Heart right ventricle (tissue), 16 donors: ENCODE measurements at regions not wholly inside any gene's neighbourhood (a gene's known extent, or its start where the extent isn't known, plus 50 kb on each side); places are given as distances from the start of the nearest gene placed in this dataset.
A peak's percentile ranks its signal among the peaks of the same experiment; 100 is the strongest.
"Not testable (repeated sequence)": the region's sequence is repeated elsewhere in the genome, so short reads cannot be mapped to it uniquely, and the experiment has no call there.

ENCODE experiments used
- ATAC-seq, 8 donors: fragments of 200-7000 bp; cut with Tn5 transposase; one replicate each; pipeline ENCODE4 v1.9.1; 2020; ENCODE audit warnings: mild to moderate bottlenecking in 8 of 8, moderate library complexity in 8 of 8, moderate number of reproducible peaks in 1 of 8
- DNase-seq, 2 donors: peaks; one replicate each; pipeline ENCODE4 v3.0.0-alpha.2; 2020
- H3K27ac ChIP-seq, 10 donors: fragments of 200-600 bp; sonication (generic) in 2 of 10; one replicate each; pipeline versions ENCODE4 v1.5.0 to v1.8.0; 2020 to 2022; ENCODE audit warnings: mild to moderate bottlenecking in 3 of 10
- H3K27me3 ChIP-seq, 7 donors: fragments of 200-600 bp; one replicate each; pipeline ENCODE4 v1.8.0; 2021 to 2022; ENCODE audit warnings: mild to moderate bottlenecking in 2 of 7
- H3K36me3 ChIP-seq, 9 donors: fragments of 200-600 bp; sonication (generic) in 1 of 9; one replicate each; pipeline versions ENCODE4 v1.5.0 to v1.8.0; 2020 to 2022; ENCODE audit warnings: mild to moderate bottlenecking in 2 of 9
- H3K4me1 ChIP-seq, 9 donors: fragments of 200-600 bp; sonication (generic) in 1 of 9; one replicate each; pipeline versions ENCODE4 v1.5.0 to v1.8.0; 2020 to 2022; ENCODE audit warnings: mild to moderate bottlenecking in 4 of 9
- H3K4me3 ChIP-seq, 10 donors: fragments of 200-600 bp; sonication (generic) in 2 of 10; one replicate each; pipeline versions ENCODE4 v1.5.0 to v1.8.0; 2020 to 2022; ENCODE audit warnings: mild to moderate bottlenecking in 7 of 10, moderate library complexity in 2 of 10
- H3K9me3 ChIP-seq, 11 donors: fragments of 200-600 bp in 10 of 11; sonication (generic) in 2 of 11; one replicate each; pipeline versions ENCODE4 v1.5.0 to v1.8.0; 2013 to 2022; ENCODE audit warnings: mild to moderate bottlenecking in 2 of 11, control low read depth in 1 of 11, moderate library complexity in 1 of 11
- CTCF ChIP-seq, 9 donors: fragments of 200-600 bp; sonication (generic) in 2 of 9; IDR thresholded peaks; one replicate each; pipeline versions ENCODE4 v1.5.0 to v1.8.0; 2021 to 2022; ENCODE audit warnings: antibody characterized with exemption in 9 of 9, mild to moderate bottlenecking in 5 of 9, moderate library complexity in 1 of 9
- WGBS, 2 donors: extraction: QIAGEN DNeasy Blood & Tissue Kit; methylation state at CpG; one replicate each; pipeline ENCODE4 v1.1.7; 2013; ENCODE audit warnings: inconsistent platforms in 1 of 2; 5-methylcytosine and 5-hydroxymethylcytosine counted together
- intact Hi-C, 10 donors: fragments of 100-400 bp; cut with DNase I; formaldehyde crosslinking; loops; one replicate each; pipeline versions ENCODE4 v1.11.1 to v1.14.2; 2022
- donor health status: Arrhythmogenic right ventricular cardiomyopathy.
- donor health status: ischemic (EF 13 %, LVEDD 7.1; RV severe dilation, severe dysfunction).
- donor health status: healthy with polysubstance abuse.
- donor health status: DM: no; HTN: yes; CAD: no.
- donor health status: DM: no; HTN: no; CAD: no.
- donor health status: ischemic (EF 25% LVEDD 6.9; RV normal size, moderate dysfunction).
- donor health status: ischemic (EF 25% LVEDD 5.7; RV mildly dilated, moderate dysfunction).
- donor health status: healthy.
- donor health status: DM: yes; HTN: yes; CAD: no.
- donor health status: Ischemic cardiomyopathy.
- donor health status: ischemic (EF 35%, LVEDD 5.7; RV mildly dilated, moderate dysfunction).
- donor health status: nonischemic (EF 11% LVEDD 7.7; RV severe dilation, severe dysfunction).
- donor health status: DM: yes; HTN: yes; CAD: no.
- donor health status: PGD.
- donor health status: ischemic (EF 29% LVEDD 5.4; RV normal size, mild dysfunction).
- donor health status: nonischemic (EF 23%, LVEDD 6.1; RV moderate dilation, normal function).

GRCh38 chr2:37571587-37572136, 99.8 kb downstream of the CDC42EP3 start:
- Histone ChIP-seq H3K4me1 (peaks cover 0 to 27% (median 8%) of the 10 kb centered on the region in 9 donors), H3K27me3 (no peaks in the 10 kb centered on the region), H3K9me3 (no peaks in the 10 kb centered on the region), H3K4me3 (no peak overlapping the region), H3K36me3 (no peaks in the 10 kb centered on the region), H3K27ac (peak overlapping the region in 3 of 10 donors; percentile 41 to 51 (median 41))
- ATAC-seq (no peak), DNase-seq (no peak)
- intact Hi-C loops = loop anchor here in 1 of 10 donors (10.0 kb wide), 1 partner anchor 73 kb away; no protein-coding TSS in a partner anchor
- no peak for TF ChIP-seq CTCF (IDR thresholded peaks at IDR 0.05)
- WGBS, 2 donors = 94 to 96% methylated on average over 7 of the region's 7 CpGs

- no peak for TF ChIP-seq CTCF (IDR thresholded peaks at IDR 0.05)
- H3K27me3 ChIP-seq = no peaks in the 10 kb centered on the region
- intact Hi-C loops = loop anchor here in 1 of 10 donors (10.0 kb wide), 1 partner anchor 71 kb away; no protein-coding TSS in a partner anchor
- H3K36me3 ChIP-seq = no peaks in the 10 kb centered on the region
- no peak overlapping the region for H3K4me3 ChIP-seq
- H3K4me1 ChIP-seq = peaks cover 0 to 27% (median 7%) of the 10 kb centered on the region in 9 donors
- 85 to 86% methylated on average over 3 of the region's 3 CpGs for WGBS, 2 donors
- no peak overlapping the region for H3K27ac ChIP-seq
- H3K9me3 ChIP-seq = peaks cover 0 to 2% (median 0%) of the 10 kb centered on the region in 11 donors
- ATAC-seq (no peak), DNase-seq (no peak)
These were observed 97.7 kb downstream of the CDC42EP3 start for GRCh38 chr2:37573451-37574388.

DNA sequence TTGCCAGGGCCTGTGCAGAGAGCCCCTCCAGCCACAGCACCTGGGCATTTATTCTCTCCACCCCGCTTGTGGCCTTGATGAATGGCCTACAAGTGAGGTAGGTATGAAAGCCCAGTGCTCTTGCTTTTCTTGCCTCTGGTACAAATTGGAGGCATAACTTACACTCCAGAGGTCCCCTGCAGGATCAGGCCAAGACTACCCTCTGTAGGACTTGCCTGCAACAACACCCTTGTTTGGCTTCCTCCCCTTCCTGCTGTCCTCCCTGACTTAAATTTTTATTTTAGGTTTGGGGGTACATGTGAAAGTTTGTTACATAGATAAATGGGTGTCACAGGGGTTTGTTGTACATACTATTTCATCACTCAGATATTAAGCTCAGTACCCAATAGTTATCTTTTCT, 95.7 kb downstream of the CDC42EP3 start:
- Histone ChIP-seq H3K36me3 (no peaks in the 10 kb centered on the region), H3K4me3 (no peak overlapping the region), H3K4me1 (peaks cover 0 to 8% (median 3%) of the 10 kb centered on the region in 9 donors), H3K9me3 (peaks cover 0 to 15% (median 0%) of the 10 kb centered on the region in 11 donors), H3K27ac (no peak overlapping the region), H3K27me3 (no peaks in the 10 kb centered on the region)
- 95 to 100% methylated on average over 1 of the region's 1 CpG for WGBS, 2 donors
- TF ChIP-seq CTCF (IDR thresholded peaks at IDR 0.05) = peak in 1 of 9 donors; percentile 22
- DNase-seq (no peak), ATAC-seq (no peak)
- intact Hi-C loops = loop anchor here in 1 of 10 donors (10.0 kb wide), 1 partner anchor 69 kb away; no protein-coding TSS in a partner anchor

GRCh38 chr2:37576194-37576593, 95.2 kb downstream of the CDC42EP3 start:
- WGBS, 2 donors = 96 to 97% methylated on average over 2 of the region's 2 CpGs
- peaks cover 0 to 15% (median 0%) of the 10 kb centered on the region in 11 donors for H3K9me3 ChIP-seq

More at GRCh38 chr2:37576194-37576593, 95.2 kb downstream of the CDC42EP3 start:
- intact Hi-C loops = loop anchor here in 1 of 10 donors (10.0 kb wide), 1 partner anchor 69 kb away; no protein-coding TSS in a partner anchor
- H3K4me3 ChIP-seq, H3K4me1 ChIP-seq, H3K36me3 ChIP-seq, H3K27me3 ChIP-seq, DNase-seq, H3K27ac ChIP-seq, ATAC-seq: not testable (repeated sequence)
